ENCODE measurements at regions not wholly inside any gene's neighbourhood (a gene's known extent, or its start where the extent isn't known, plus 50 kb on each side); places are given as distances from the start of the nearest gene placed in this dataset.

DNA sequence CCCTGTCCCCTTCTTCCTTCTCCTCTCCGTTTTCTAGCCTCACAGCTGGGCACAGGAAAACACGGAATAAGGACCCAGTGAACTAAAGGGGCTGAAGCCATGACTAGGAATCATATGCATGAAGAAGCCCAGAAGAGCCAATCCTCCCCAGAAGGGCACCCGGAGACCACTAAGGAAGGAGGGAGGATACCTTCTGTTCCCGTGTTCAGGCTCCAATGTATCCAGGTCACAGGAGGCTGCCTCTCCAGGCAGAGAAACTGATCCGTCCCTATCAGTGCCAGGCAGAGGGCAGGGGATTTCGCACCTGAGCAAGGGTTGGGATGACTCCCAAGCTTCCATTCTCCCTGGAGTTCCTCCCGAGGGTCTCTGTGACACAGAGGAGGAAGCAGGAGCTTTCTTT lies 246.6 kb downstream of the SNX10 start:
- no peak for TF ChIP-seq POLR2A (IDR thresholded peaks at IDR 0.05; ENCODE audit: low read length)
- no peak for TF ChIP-seq GATA1 (IDR thresholded peaks at IDR 0.05; ENCODE audit: low read depth, low read length)
